Activated T-cell treated with anti-CD3 and anti-CD28 coated beads, Interleukin-2, amount 50 U/mL, for 72 hours (primary cell): ENCODE measurements at regions not wholly inside any gene's neighbourhood (a gene's known extent, or its start where the extent isn't known, plus 50 kb on each side); places are given as distances from the start of the nearest gene placed in this dataset.
"Not testable (repeated sequence)": the region's sequence is repeated elsewhere in the genome, so short reads cannot be mapped to it uniquely, and the experiment has no call there.

ENCODE experiments used
- ATAC-seq, 2 donors: fragments of 150-1000 bp; cut with Tn5 transposase; replicated peaks in 1 of 2; 2 replicates each; pipeline ENCODE4 v1.10.0; 2021; ENCODE audit warnings: moderate library complexity in 2 of 2, mild to moderate bottlenecking in 1 of 2
- DNase-seq, 2 donors: peaks; one replicate each; pipeline ENCODE4 v3.0.0; 2021 to 2022; ENCODE audit warnings: mixed read lengths in 1 of 2
- H3K27ac Mint-ChIP-seq: one replicate; pipeline ENCODE4 v1.8.0; 2022; ENCODE audit warnings: mild to moderate bottlenecking, moderate library complexity, mixed read lengths
- H3K27me3 Mint-ChIP-seq: one replicate; pipeline ENCODE4 v1.8.0; 2022; ENCODE audit warnings: low read depth, mixed read lengths
- H3K36me3 Mint-ChIP-seq, 2 donors: one replicate each; pipeline ENCODE4 v1.8.0; 2022; ENCODE audit warnings: mixed read lengths in 2 of 2, mild to moderate bottlenecking in 1 of 2; ENCODE audit not compliant: insufficient read depth in 2 of 2
- H3K4me1 Mint-ChIP-seq: one replicate; pipeline ENCODE4 v1.8.0; 2022; ENCODE audit warnings: low read depth, mixed read lengths
- H3K4me3 Mint-ChIP-seq, 2 donors: one replicate each; pipeline ENCODE4 v1.8.0; 2022; ENCODE audit warnings: mild to moderate bottlenecking in 2 of 2, mixed read lengths in 2 of 2, moderate library complexity in 2 of 2
- H3K9me3 Mint-ChIP-seq, 2 donors: one replicate each; pipeline ENCODE4 v1.8.0; 2022; ENCODE audit warnings: mixed read lengths in 2 of 2

GRCh38 chr10:87416892-87417291 is 59.3 kb downstream of the NUTM2D start:
- H3K4me3 Mint-ChIP-seq, H3K9me3 Mint-ChIP-seq, H3K27ac Mint-ChIP-seq, H3K4me1 Mint-ChIP-seq, H3K36me3 Mint-ChIP-seq, DNase-seq, ATAC-seq: not testable (repeated sequence)
- H3K27me3 Mint-ChIP-seq: peaks cover 19% of the 10 kb centered on the region

DNA sequence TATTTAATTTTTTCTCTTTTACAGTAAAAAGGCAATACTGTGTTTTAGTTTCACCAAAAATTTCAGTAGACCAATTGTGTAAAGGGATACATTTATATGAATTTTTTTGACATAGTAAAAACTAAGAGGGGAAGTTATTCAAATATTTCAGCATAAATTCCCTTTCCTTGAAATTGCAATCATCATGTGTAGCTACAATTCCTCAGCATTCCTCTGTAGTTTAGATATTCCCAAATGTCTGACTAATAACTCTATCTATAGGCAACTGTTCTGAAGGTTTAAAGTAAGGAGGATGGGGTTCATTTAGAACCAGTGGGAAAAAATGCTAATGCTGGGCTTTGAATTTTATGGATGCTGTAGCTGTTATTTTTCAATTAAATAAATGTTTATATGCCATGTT is 65.1 kb downstream of the NUTM2D start:
- H3K4me3 Mint-ChIP-seq, H3K9me3 Mint-ChIP-seq, H3K27me3 Mint-ChIP-seq, H3K36me3 Mint-ChIP-seq, DNase-seq, H3K4me1 Mint-ChIP-seq, ATAC-seq, H3K27ac Mint-ChIP-seq: not testable (repeated sequence)

GRCh38 chr10:87424697-87425373 is 67.3 kb downstream of the NUTM2D start:
- not testable (repeated sequence) for DNase-seq, H3K9me3 Mint-ChIP-seq, H3K27me3 Mint-ChIP-seq, ATAC-seq, H3K27ac Mint-ChIP-seq, H3K36me3 Mint-ChIP-seq, H3K4me1 Mint-ChIP-seq, H3K4me3 Mint-ChIP-seq

DNA sequence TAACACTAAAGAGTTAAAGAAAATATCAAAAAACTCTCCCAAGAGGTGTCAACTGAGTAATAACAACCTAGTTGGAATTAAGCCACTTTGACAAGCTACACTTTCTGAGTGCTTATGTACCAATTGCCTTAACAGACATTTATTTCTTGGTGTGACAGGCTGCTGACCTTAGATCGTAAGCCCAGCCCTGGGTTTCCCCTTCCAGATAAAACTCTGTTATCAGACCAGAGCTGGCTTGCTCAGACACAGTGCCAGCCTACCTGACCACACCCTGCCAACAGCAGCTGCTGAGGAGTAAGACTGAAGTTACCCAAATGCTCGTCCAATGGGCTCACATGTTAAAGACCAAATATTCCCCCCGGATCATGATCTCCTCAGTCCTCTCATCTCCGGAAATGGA is 70.9 kb upstream of the MINPP1 start:
- not testable (repeated sequence) for H3K27me3 Mint-ChIP-seq, H3K9me3 Mint-ChIP-seq, DNase-seq, H3K4me1 Mint-ChIP-seq, ATAC-seq, H3K27ac Mint-ChIP-seq, H3K4me3 Mint-ChIP-seq, H3K36me3 Mint-ChIP-seq

- H3K4me1 Mint-ChIP-seq, H3K36me3 Mint-ChIP-seq, H3K27ac Mint-ChIP-seq, H3K27me3 Mint-ChIP-seq, ATAC-seq, DNase-seq, H3K9me3 Mint-ChIP-seq, H3K4me3 Mint-ChIP-seq: not testable (repeated sequence)
These were observed 69.3 kb upstream of the MINPP1 start for GRCh38 chr10:87435295-87435826.

GRCh38 chr10:87436104-87436503 is 68.6 kb upstream of the MINPP1 start:
- DNase-seq: peak; percentile 15 to 16
- H3K9me3 Mint-ChIP-seq, H3K4me1 Mint-ChIP-seq, H3K27me3 Mint-ChIP-seq, H3K4me3 Mint-ChIP-seq, H3K27ac Mint-ChIP-seq, H3K36me3 Mint-ChIP-seq: not testable (repeated sequence)
- ATAC-seq: peak; percentile 89 to 93

DNA sequence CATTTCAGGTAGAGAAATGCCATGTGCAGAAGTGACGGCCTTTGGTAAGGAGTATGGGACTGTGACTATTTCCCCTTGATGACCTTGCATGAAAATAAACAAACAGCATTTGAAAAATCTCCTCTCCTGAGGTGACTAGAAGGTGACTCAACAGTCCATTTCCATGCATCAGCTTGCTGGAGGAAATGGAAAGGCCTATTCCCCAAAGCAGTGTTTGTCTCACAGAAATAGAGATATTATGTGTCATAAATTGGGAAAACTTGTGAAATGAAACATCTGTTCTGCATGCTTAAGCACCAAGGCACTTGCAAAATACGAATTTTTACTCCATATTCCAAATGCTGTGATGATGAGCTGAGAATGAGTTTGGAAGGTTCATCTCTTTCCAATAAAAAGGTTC is 67.2 kb upstream of the MINPP1 start:
- DNase-seq, H3K4me1 Mint-ChIP-seq, H3K27ac Mint-ChIP-seq, H3K27me3 Mint-ChIP-seq, H3K36me3 Mint-ChIP-seq, ATAC-seq, H3K9me3 Mint-ChIP-seq, H3K4me3 Mint-ChIP-seq: not testable (repeated sequence)
